Ishikawa (cell line): ENCODE measurements at regions not wholly inside any gene's neighbourhood (a gene's known extent, or its start where the extent isn't known, plus 50 kb on each side); places are given as distances from the start of the nearest gene placed in this dataset.

Source experiments
- CEBPB ChIP-seq: IDR thresholded peaks from 2 replicates; pipeline ENCODE4 v1.6.1; 2012
- CREB1 ChIP-seq: IDR thresholded peaks from 2 replicates; pipeline ENCODE4 v1.6.1; 2012; ENCODE audit warnings: low read depth
- EGR1 ChIP-seq: IDR thresholded peaks from 2 replicates; pipeline ENCODE4 v1.6.1; 2012
- EP300 ChIP-seq: IDR thresholded peaks from 2 replicates; pipeline ENCODE4 v1.6.1; 2012; ENCODE audit warnings: borderline replicate concordance
- FOXM1 ChIP-seq: IDR thresholded peaks from 2 replicates; pipeline ENCODE4 v1.6.1; 2012; ENCODE audit warnings: low read depth, borderline replicate concordance
- MAX ChIP-seq: IDR thresholded peaks from 2 replicates; pipeline ENCODE4 v1.6.1; 2012
- NFIC ChIP-seq: IDR thresholded peaks from 2 replicates; pipeline ENCODE4 v1.6.1; 2012
- RAD21 ChIP-seq: IDR thresholded peaks from 2 replicates; pipeline ENCODE4 v1.6.1; 2012; ENCODE audit warnings: low read depth
- REST ChIP-seq: IDR thresholded peaks from 2 replicates; pipeline ENCODE4 v1.6.1; 2012; ENCODE audit warnings: low read depth, mild to moderate bottlenecking
- TAF1 ChIP-seq: IDR thresholded peaks from 2 replicates; pipeline ENCODE4 v1.6.1; 2012; ENCODE audit warnings: low read depth, mild to moderate bottlenecking
- TCF12 ChIP-seq: IDR thresholded peaks from 2 replicates; pipeline ENCODE4 v1.6.1; 2012; ENCODE audit warnings: low read depth
- TEAD4 ChIP-seq: IDR thresholded peaks from 2 replicates; pipeline ENCODE4 v1.6.1; 2012
- USF1 ChIP-seq: IDR thresholded peaks from 2 replicates; pipeline ENCODE4 v1.6.1; 2012
- YY1 ChIP-seq: IDR thresholded peaks from 2 replicates; pipeline ENCODE4 v1.6.1; 2012; ENCODE audit warnings: low read depth
- ZBTB7A ChIP-seq: IDR thresholded peaks from 2 replicates; pipeline ENCODE4 v1.6.1; 2012; ENCODE audit warnings: low read depth

GRCh38 chr10:3259499-3259898 is 86.9 kb upstream of the PITRM1 start:
- TF ChIP-seq REST (no peak), CEBPB (no peak), RAD21 (no peak), YY1 (no peak), TCF12 (no peak), EGR1 (no peak), CREB1 (no peak), ZBTB7A (no peak), MAX (no peak), TAF1 (no peak), FOXM1 (no peak), USF1 (no peak), EP300 (no peak), NFIC (no peak), TEAD4 (no peak)

GRCh38 chr10:3258394-3258793 is 85.8 kb upstream of the PITRM1 start:
- no peak for TF ChIP-seq TCF12
- no peak for TF ChIP-seq USF1
- TF ChIP-seq ZBTB7A, result no peak
- TF ChIP-seq FOXM1, result no peak
- TF ChIP-seq TEAD4, result no peak
- TF ChIP-seq REST, result no peak
- no peak for TF ChIP-seq YY1
- TF ChIP-seq CREB1, result no peak

- no peak for TF ChIP-seq RAD21
- TF ChIP-seq TEAD4, result no peak
- no peak for TF ChIP-seq TAF1
- TF ChIP-seq YY1, result no peak
- TF ChIP-seq REST, result no peak
- no peak for TF ChIP-seq EGR1
- no peak for TF ChIP-seq MAX
- TF ChIP-seq CEBPB, result no peak
- TF ChIP-seq FOXM1, result no peak
- no peak for TF ChIP-seq NFIC
- no peak for TF ChIP-seq EP300
These were observed 83.0 kb upstream of the PITRM1 start for GRCh38 chr10:3255616-3256015.

GRCh38 chr10:3255075-3255474 is 82.5 kb upstream of the PITRM1 start:
- TF ChIP-seq REST, result no peak
- TF ChIP-seq TCF12, result no peak
- no peak for TF ChIP-seq USF1
- TF ChIP-seq ZBTB7A, result no peak
- TF ChIP-seq TEAD4, result no peak
- TF ChIP-seq CREB1, result no peak
- TF ChIP-seq EGR1, result no peak
- TF ChIP-seq FOXM1, result no peak
